ENCODE measurements at regions not wholly inside any gene's neighbourhood (a gene's known extent, or its start where the extent isn't known, plus 50 kb on each side); places are given as distances from the start of the nearest gene placed in this dataset.
A peak's percentile ranks its signal among the peaks of the same experiment; 100 is the strongest.
"Not testable (repeated sequence)": the region's sequence is repeated elsewhere in the genome, so short reads cannot be mapped to it uniquely, and the experiment has no call there.

DNA sequence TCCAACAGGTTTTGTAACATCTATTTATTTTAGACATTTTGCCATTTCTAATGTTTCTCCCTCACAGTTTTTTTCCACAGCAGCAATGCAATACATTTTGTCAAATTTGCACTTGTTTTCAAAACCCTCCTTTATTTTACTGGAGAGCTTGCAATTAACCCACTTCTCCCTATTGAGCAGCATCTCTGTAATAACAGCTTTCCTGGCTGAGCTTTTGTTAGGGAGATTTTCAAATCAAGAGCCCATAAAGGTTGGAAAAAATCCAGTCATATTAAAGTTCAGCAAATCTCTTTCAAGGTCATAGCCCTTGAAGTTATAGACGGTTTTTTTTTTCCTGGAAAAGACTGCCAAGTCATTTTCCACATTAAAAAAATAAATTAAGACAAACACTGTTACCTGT is 450.6 kb upstream of the TENM3 start:
- no peak for ATAC-seq
- intact Hi-C loops (cut with DNase I), result no loop called here
- no peak for DNase-seq (ENCODE audit: low spot score)

- no peak for ATAC-seq
- intact Hi-C loops (cut with DNase I), result no loop called here
- DNase-seq (ENCODE audit: low spot score), result no peak
These were observed 450.1 kb upstream of the TENM3 start for GRCh38 chr4:181793096-181793495.

- intact Hi-C loops (cut with DNase I), result no loop called here
- DNase-seq (ENCODE audit: low spot score), result no peak
- ATAC-seq, result no peak
These were observed 446.7 kb upstream of the TENM3 start for GRCh38 chr4:181796502-181796901.

DNA sequence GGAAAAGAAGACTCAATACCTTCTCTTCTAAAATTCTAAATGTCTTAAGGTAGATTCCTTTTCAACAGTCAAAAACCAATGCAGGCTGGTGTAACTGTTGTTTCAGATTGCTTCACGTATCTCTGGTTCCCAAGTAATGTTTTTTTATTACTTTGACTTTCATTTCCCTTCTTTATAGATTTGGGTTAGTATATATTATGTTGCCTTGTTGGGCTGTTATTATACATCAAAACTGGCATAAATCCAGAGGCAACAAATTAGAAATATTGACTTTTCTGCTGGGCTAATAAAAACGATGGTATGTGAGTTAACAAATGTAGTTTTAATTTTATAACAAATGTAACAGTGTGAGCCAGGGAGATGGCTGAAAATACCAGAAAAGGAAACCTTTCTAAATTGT is 444.7 kb upstream of the TENM3 start:
- intact Hi-C loops (cut with DNase I), result no loop called here
- ATAC-seq (no peak), DNase-seq (ENCODE audit: low spot score) (no peak)

DNA sequence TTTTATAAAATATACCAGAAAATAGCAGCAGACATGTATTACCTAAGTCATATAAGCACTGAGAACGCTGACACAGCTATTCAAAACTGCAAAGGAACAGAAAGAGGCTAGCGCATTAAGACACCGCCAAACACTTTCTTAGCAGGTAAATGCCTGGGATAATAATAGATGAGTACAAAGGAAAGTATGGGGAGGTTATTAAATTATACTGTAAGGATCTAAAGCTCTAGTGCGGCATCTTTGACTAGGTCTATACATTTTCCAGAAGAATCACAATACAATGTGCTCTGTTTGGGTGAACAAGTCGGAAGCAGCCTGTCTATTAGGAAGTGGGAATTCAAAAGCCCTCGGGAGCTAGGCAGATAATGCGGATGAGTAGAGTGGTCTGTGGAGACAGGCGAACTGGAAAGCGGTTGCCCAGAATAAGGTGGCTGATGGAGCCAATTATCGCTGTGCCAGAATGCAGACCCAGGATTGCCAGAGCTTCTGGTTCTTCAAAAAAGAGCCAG is 443.6 kb upstream of the TENM3 start:
- intact Hi-C loops (cut with DNase I), result no loop called here
- DNase-seq (ENCODE audit: low spot score) (no peak), ATAC-seq (no peak)

- DNase-seq (ENCODE audit: low spot score) (no peak), ATAC-seq (no peak)
- intact Hi-C loops (cut with DNase I), result no loop called here
These were observed 441.0 kb upstream of the TENM3 start for GRCh38 chr4:181802207-181802606.

- ATAC-seq, result no peak
- no peak for DNase-seq (ENCODE audit: low spot score)
- intact Hi-C loops (cut with DNase I), result no loop called here
These were observed 435.4 kb upstream of the TENM3 start for GRCh38 chr4:181807771-181808170.

DNA sequence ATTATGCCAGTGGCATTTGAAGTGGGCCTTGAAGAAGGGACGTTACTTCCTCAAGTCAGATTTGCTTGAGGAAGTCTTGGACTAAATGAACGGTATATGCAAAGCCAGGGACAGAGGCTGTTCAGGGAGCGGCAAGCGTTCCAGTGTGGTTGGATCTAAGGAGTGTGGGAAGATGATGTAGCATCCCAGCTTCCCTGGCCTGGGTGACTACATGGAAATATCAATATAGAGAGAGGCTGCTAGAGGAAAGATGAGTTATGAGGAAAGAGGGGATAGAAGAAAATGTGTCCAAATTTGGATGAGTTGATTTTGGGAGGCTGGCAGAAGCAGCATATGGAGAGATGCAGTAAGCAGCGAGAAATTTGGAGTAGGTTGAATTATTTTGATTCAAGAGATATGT is 432.5 kb upstream of the TENM3 start:
- DNase-seq (ENCODE audit: low spot score), result no peak

DNA sequence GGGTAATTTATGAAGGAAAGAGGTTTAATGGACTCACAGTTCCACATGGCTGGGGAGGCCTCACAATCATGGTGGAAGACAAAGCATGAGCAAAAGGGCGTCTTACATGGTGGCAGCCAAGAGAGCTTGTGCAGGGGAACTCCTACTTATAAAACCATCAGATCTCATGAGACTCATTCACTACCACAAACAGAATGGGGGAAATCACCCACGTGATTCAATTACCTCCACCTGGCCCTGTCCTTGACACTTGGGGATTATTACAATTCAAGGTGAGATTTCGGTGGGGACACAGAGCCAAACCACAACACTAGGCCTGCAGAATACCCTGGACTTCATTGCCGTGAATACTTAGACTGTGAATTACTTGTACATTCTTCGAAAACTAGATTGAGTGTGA is 431.7 kb upstream of the TENM3 start:
- ATAC-seq; DNase-seq (ENCODE audit: low spot score); intact Hi-C loops (cut with DNase I): not testable (repeated sequence)

More for the DNA sequence above, 432.5 kb upstream of the TENM3 start:
- ATAC-seq, result no peak
- intact Hi-C loops (cut with DNase I), result no loop called here

GRCh38 chr4:181819946-181820345 is 423.3 kb upstream of the TENM3 start:
- DNase-seq (ENCODE audit: low spot score) (no peak), ATAC-seq (peak; percentile 43)
- intact Hi-C loops (cut with DNase I), result loop anchor here (5.0 kb wide), 1 partner anchor 248 kb away; no protein-coding TSS in a partner anchor

DNA sequence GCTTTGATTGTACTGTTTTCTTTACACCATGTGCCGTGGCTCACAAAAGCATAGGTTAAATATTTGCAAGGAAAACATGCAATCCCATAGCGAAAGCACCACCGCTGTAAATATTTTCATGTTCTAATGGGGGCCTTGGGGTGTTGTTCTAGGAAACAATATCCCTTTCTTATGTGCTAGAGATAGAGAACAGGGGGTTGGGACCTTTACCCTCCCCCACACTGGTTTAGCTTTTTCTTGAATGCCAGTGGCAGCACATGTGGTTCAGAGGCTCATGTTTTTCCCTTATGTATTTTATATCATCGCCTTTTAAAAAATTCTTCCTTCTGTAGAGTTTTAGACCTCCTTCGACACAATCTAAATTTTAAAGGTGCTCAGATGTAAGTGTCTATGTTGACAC is 422.6 kb upstream of the TENM3 start:
- ATAC-seq, result peak; percentile 72
- DNase-seq (ENCODE audit: low spot score), result no peak
- intact Hi-C loops (cut with DNase I), result loop anchor here (5.0 kb wide), 1 partner anchor 248 kb away; no protein-coding TSS in a partner anchor

GRCh38 chr4:181821039-181822004 is 421.9 kb upstream of the TENM3 start:
- DNase-seq (ENCODE audit: low spot score), result no peak
- intact Hi-C loops (cut with DNase I), result loop anchor here (5.0 kb wide), 1 partner anchor 249 kb away; no protein-coding TSS in a partner anchor
- peak; percentile 31 for ATAC-seq

DNA sequence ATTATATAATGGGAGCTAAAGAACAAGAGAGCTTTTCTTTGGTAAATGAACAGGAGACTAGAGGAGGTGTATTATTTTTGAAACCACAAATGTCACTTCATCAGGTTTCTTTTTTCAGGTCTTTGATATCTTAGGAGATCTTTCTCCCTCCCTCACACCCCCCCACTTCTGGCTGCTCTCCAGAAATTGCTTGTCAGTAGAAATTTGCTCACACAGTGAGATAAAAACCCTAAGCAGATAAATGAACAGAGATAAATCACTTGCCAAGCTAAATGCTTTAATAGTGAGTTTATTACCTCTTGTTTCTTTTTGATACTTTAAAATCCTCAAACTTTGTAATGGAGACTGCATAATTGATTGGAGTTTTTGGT is 421.2 kb upstream of the TENM3 start:
- ATAC-seq (no peak), DNase-seq (ENCODE audit: low spot score) (no peak)
- intact Hi-C loops (cut with DNase I), result loop anchor here (5.0 kb wide), 1 partner anchor 250 kb away; no protein-coding TSS in a partner anchor

DNA sequence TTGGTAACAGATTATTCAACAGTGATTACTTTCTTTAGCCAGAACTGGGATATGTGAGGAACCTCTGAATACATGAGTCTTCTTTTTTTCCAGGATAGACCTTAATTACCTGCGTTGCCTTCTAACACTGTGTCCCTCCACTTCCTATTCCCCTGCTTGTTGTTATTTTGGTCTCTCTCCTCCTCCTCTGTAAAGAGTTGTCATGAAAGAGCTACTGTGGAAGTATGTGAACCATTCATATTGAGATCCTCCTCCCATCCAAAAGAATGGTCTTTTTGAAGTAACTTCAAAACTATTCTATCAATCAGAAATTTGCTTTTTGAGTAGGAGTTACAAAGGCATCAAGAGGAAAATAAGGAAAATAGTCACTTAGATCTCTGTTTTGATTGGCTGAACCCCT is 420.0 kb upstream of the TENM3 start:
- DNase-seq (ENCODE audit: low spot score) (no peak), ATAC-seq (no peak)
- intact Hi-C loops (cut with DNase I), result loop anchor here (5.0 kb wide), 1 partner anchor 251 kb away; no protein-coding TSS in a partner anchor

GRCh38 chr4:181823645-181824044 is 419.6 kb upstream of the TENM3 start:
- intact Hi-C loops (cut with DNase I), result loop anchor here (5.0 kb wide), 1 partner anchor 251 kb away; no protein-coding TSS in a partner anchor
- DNase-seq (ENCODE audit: low spot score) (no peak), ATAC-seq (no peak)

DNA sequence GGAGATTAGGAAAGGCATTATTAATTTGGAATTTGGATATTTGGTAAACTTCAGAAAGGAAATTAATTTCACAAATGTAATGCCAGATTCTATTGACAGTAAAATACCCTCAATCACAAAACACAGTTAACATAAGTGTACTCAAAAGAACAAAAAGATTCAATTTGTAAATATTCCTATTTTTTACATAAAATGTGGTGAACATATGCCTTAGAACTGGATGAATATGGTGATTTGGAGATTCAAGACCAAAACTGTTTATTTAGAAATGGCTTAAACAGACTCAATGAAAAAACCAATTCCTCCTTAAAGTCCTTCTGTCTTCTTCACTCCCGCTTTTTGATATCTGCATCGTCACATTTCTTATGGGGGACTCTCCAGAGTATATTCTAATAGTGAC is 417.6 kb upstream of the TENM3 start:
- intact Hi-C loops (cut with DNase I), result no loop called here
- no peak for DNase-seq (ENCODE audit: low spot score)
- no peak for ATAC-seq

- ATAC-seq (no peak), DNase-seq (ENCODE audit: low spot score) (no peak)
- intact Hi-C loops (cut with DNase I), result no loop called here
These were observed 416.0 kb upstream of the TENM3 start for GRCh38 chr4:181827246-181827645.

- DNase-seq (ENCODE audit: low spot score) (no peak), ATAC-seq (no peak)
- intact Hi-C loops (cut with DNase I), result no loop called here
These were observed 412.7 kb upstream of the TENM3 start for GRCh38 chr4:181830404-181831035.

- intact Hi-C loops (cut with DNase I), result no loop called here
- no peak for ATAC-seq
- no peak for DNase-seq (ENCODE audit: low spot score)
These were observed 409.1 kb upstream of the TENM3 start for GRCh38 chr4:181834071-181834470.

DNA sequence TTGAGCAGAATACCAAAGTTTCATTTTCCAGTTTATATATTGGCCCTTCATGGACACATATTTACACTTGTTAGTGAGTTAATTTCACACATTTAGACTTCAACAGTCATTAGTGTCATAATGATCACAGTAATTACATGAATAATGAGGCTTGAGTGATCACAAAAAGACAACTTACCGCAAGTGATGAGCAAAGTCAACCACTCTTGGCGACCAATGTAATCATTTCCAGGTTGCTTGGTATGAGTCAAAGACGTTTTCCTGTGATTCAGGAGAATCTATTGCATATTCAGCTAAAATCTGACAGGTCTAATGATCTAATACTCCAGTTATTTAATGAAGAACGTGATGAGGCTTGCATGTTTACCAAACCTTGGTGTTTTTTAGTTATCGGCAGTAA is 407.9 kb upstream of the TENM3 start:
- no peak for ATAC-seq
- intact Hi-C loops (cut with DNase I), result no loop called here
- DNase-seq (ENCODE audit: low spot score), result no peak
